ENCODE measurements at regions not wholly inside any gene's neighbourhood (a gene's known extent, or its start where the extent isn't known, plus 50 kb on each side); places are given as distances from the start of the nearest gene placed in this dataset.

GRCh38 chr2:16881122-16881521 lies 215.5 kb upstream of the CYRIA start:
- Histone ChIP-seq H3K4me1 (no peaks in the 10 kb centered on the region), H3K9me3 (no peaks in the 10 kb centered on the region), H3K27ac (no peak overlapping the region)

GRCh38 chr2:16871411-16871810 lies 205.8 kb upstream of the CYRIA start:
- H3K4me1 ChIP-seq = no peaks in the 10 kb centered on the region
- 45 to 47% methylated on average over 2 of the region's 2 CpGs for WGBS, 2 donors
- no peak for DNase-seq
- no peaks in the 10 kb centered on the region for H3K27me3 ChIP-seq
- no peak overlapping the region for H3K4me3 ChIP-seq
- intact Hi-C loops (cut with DNase I) = no loop called here
- no peak overlapping the region for H3K27ac ChIP-seq
- no peaks in the 10 kb centered on the region for H3K36me3 ChIP-seq
- no peaks in the 10 kb centered on the region for H3K9me3 ChIP-seq
- TF ChIP-seq CTCF (IDR thresholded peaks at IDR 0.05) (no peak), POLR2AphosphoS5 (IDR thresholded peaks at IDR 0.05) (no peak), POLR2A (IDR thresholded peaks at IDR 0.05) (no peak), EP300 (IDR thresholded peaks at IDR 0.05) (no peak)

More at GRCh38 chr2:16881122-16881521, 215.5 kb upstream of the CYRIA start:
- Histone ChIP-seq H3K4me3 (no peak overlapping the region), H3K27me3 (no peaks in the 10 kb centered on the region), H3K36me3 (no peaks in the 10 kb centered on the region)
- intact Hi-C loops (cut with DNase I) = no loop called here
- no peak for DNase-seq
- TF ChIP-seq POLR2A (IDR thresholded peaks at IDR 0.05) (no peak), CTCF (IDR thresholded peaks at IDR 0.05) (no peak), EP300 (IDR thresholded peaks at IDR 0.05) (no peak), POLR2AphosphoS5 (IDR thresholded peaks at IDR 0.05) (no peak)

GRCh38 chr2:16870491-16871076 lies 204.9 kb upstream of the CYRIA start:
- Histone ChIP-seq H3K27me3 (no peaks in the 10 kb centered on the region), H3K27ac (no peak overlapping the region), H3K36me3 (no peaks in the 10 kb centered on the region), H3K9me3 (no peaks in the 10 kb centered on the region), H3K4me1 (no peaks in the 10 kb centered on the region), H3K4me3 (no peak overlapping the region)
- WGBS, 2 donors = 83 to 87% methylated on average over 5 of the region's 5 CpGs
- TF ChIP-seq POLR2A (IDR thresholded peaks at IDR 0.05) = no peak
- no peak for TF ChIP-seq POLR2AphosphoS5 (IDR thresholded peaks at IDR 0.05)
- no peak for TF ChIP-seq EP300 (IDR thresholded peaks at IDR 0.05)
- no peak for TF ChIP-seq CTCF (IDR thresholded peaks at IDR 0.05)
- DNase-seq = no peak
- intact Hi-C loops (cut with DNase I) = no loop called here

DNA sequence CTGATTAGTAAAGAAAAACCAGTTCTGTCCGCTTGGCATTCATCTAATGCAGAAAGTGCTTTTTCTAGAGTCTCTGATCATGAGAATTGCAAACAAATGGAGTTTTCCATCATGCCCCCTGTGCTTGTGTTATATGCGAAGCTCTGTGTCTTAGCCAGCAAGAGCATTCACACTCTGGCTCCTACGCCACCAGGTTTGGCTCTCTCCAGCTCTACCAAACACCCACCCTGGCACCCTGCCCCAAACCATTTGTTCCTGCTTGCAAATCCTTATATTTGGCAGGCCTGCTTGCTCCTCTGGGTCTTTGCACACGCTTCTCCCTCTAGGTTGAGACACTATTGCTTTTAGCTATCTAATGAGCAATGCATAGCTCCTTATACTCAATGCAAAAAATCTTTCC lies 204.1 kb upstream of the CYRIA start:
- Histone ChIP-seq H3K27ac (no peak overlapping the region), H3K9me3 (no peaks in the 10 kb centered on the region), H3K4me1 (no peaks in the 10 kb centered on the region), H3K4me3 (no peak overlapping the region), H3K36me3 (no peaks in the 10 kb centered on the region), H3K27me3 (no peaks in the 10 kb centered on the region)
- intact Hi-C loops (cut with DNase I) = no loop called here
- DNase-seq = no peak
- WGBS, 2 donors = 79 to 88% methylated on average over 4 of the region's 4 CpGs
- TF ChIP-seq POLR2AphosphoS5 (IDR thresholded peaks at IDR 0.05) (no peak), EP300 (IDR thresholded peaks at IDR 0.05) (no peak), POLR2A (IDR thresholded peaks at IDR 0.05) (no peak), CTCF (IDR thresholded peaks at IDR 0.05) (no peak)

GRCh38 chr2:16862471-16862870 lies 196.8 kb upstream of the CYRIA start:
- no peak overlapping the region for H3K4me3 ChIP-seq
- intact Hi-C loops (cut with DNase I) = no loop called here
- DNase-seq = no peak
- WGBS, 2 donors = 72 to 78% methylated on average over 6 of the region's 6 CpGs
- no peaks in the 10 kb centered on the region for H3K4me1 ChIP-seq
- H3K9me3 ChIP-seq = no peaks in the 10 kb centered on the region
- TF ChIP-seq CTCF (IDR thresholded peaks at IDR 0.05) (no peak), POLR2A (IDR thresholded peaks at IDR 0.05) (no peak), EP300 (IDR thresholded peaks at IDR 0.05) (no peak), POLR2AphosphoS5 (IDR thresholded peaks at IDR 0.05) (no peak)
- H3K27me3 ChIP-seq = no peaks in the 10 kb centered on the region
- no peaks in the 10 kb centered on the region for H3K36me3 ChIP-seq
- H3K27ac ChIP-seq = no peak overlapping the region

Data from sigmoid colon (tissue), 6 donors.